Activated CD8-positive, alpha-beta memory T cell treated with anti-CD3 and anti-CD28 coated beads for 36 hours (primary cell): ENCODE measurements at regions not wholly inside any gene's neighbourhood (a gene's known extent, or its start where the extent isn't known, plus 50 kb on each side); places are given as distances from the start of the nearest gene placed in this dataset.

Experiments used
- CTCF ChIA-PET: fragments of 350-600 bp; sonication (Branson Sonifier 250); formaldehyde crosslinking; loops from one replicate; lab custom pipeline; 2021; ENCODE audit warnings: antibody characterized with exemption; lab: Charles Lee
- POLR2A ChIA-PET: fragments of 350-600 bp; sonication (Branson Sonifier 250); formaldehyde crosslinking; loops from one replicate; lab custom pipeline; 2021; ENCODE audit warnings: antibody characterized with exemption; lab: Charles Lee

- POLR2A ChIA-PET, result no interaction called here
- CTCF ChIA-PET, result no interaction called here
Observed at GRCh38 chr12:85352016-85352415, 72.0 kb downstream of the ALX1 start.

- CTCF ChIA-PET, result no interaction called here
- POLR2A ChIA-PET, result no interaction called here
Observed at GRCh38 chr12:85356596-85357385, 76.8 kb downstream of the ALX1 start.

- POLR2A ChIA-PET, result no interaction called here
- CTCF ChIA-PET, result no interaction called here
Observed at GRCh38 chr12:85357609-85358008, 77.6 kb downstream of the ALX1 start.

- ChIA-PET CTCF (no interaction called here), POLR2A (no interaction called here)
Observed at GRCh38 chr12:85358715-85359114, 78.7 kb downstream of the ALX1 start.

- CTCF ChIA-PET, result no interaction called here
- POLR2A ChIA-PET, result no interaction called here
Observed at GRCh38 chr12:85363382-85364190, 83.6 kb downstream of the ALX1 start.

- ChIA-PET POLR2A (no interaction called here), CTCF (no interaction called here)
Observed at GRCh38 chr12:85367936-85368335, 87.9 kb downstream of the ALX1 start.

- CTCF ChIA-PET, result no interaction called here
- POLR2A ChIA-PET, result no interaction called here
Observed at GRCh38 chr12:85369365-85370154, 89.5 kb downstream of the ALX1 start.

GRCh38 chr12:85373045-85373444 is 93.0 kb downstream of the ALX1 start:
- POLR2A ChIA-PET, result no interaction called here
- CTCF ChIA-PET, result no interaction called here

- CTCF ChIA-PET, result no interaction called here
- POLR2A ChIA-PET, result no interaction called here
Observed at GRCh38 chr12:85374981-85375380, 95.0 kb downstream of the ALX1 start.

- ChIA-PET POLR2A (no interaction called here), CTCF (no interaction called here)
Observed at GRCh38 chr12:85385406-85385805, 105.4 kb downstream of the ALX1 start.

GRCh38 chr12:85390266-85390665 is 110.2 kb downstream of the ALX1 start:
- ChIA-PET CTCF (no interaction called here), POLR2A (no interaction called here)

GRCh38 chr12:85392508-85392907 is 112.5 kb downstream of the ALX1 start:
- ChIA-PET CTCF (no interaction called here), POLR2A (no interaction called here)

GRCh38 chr12:85393606-85394005 is 113.6 kb downstream of the ALX1 start:
- POLR2A ChIA-PET, result no interaction called here
- CTCF ChIA-PET, result no interaction called here

- ChIA-PET CTCF (no interaction called here), POLR2A (no interaction called here)
Observed at GRCh38 chr12:85394065-85394464, 114.0 kb downstream of the ALX1 start.

- ChIA-PET CTCF (no interaction called here), POLR2A (no interaction called here)
Observed at GRCh38 chr12:85394809-85395208, 114.8 kb downstream of the ALX1 start.

- CTCF ChIA-PET, result no interaction called here
- POLR2A ChIA-PET, result no interaction called here
Observed at GRCh38 chr12:85405262-85405661, 125.2 kb downstream of the ALX1 start.

GRCh38 chr12:85405781-85406522 is 125.9 kb downstream of the ALX1 start:
- ChIA-PET CTCF (no interaction called here), POLR2A (no interaction called here)

GRCh38 chr12:85413266-85413665 is 133.2 kb downstream of the ALX1 start:
- ChIA-PET POLR2A (no interaction called here), CTCF (no interaction called here)

GRCh38 chr12:85422762-85423161 is 142.7 kb downstream of the ALX1 start:
- ChIA-PET POLR2A (no interaction called here), CTCF (no interaction called here)

GRCh38 chr12:85423947-85424346 is 143.9 kb downstream of the ALX1 start:
- CTCF ChIA-PET, result no interaction called here
- POLR2A ChIA-PET, result no interaction called here
